D341Med (cell line): ENCODE measurements at regions not wholly inside any gene's neighbourhood (a gene's known extent, or its start where the extent isn't known, plus 50 kb on each side); places are given as distances from the start of the nearest gene placed in this dataset.
A peak's percentile ranks its signal among the peaks of the same experiment; 100 is the strongest.

ENCODE experiments used
- DNase-seq: peaks from one replicate; pipeline ENCODE4 v3.0.0; 2012; ENCODE audit warnings: low spot score

DNA sequence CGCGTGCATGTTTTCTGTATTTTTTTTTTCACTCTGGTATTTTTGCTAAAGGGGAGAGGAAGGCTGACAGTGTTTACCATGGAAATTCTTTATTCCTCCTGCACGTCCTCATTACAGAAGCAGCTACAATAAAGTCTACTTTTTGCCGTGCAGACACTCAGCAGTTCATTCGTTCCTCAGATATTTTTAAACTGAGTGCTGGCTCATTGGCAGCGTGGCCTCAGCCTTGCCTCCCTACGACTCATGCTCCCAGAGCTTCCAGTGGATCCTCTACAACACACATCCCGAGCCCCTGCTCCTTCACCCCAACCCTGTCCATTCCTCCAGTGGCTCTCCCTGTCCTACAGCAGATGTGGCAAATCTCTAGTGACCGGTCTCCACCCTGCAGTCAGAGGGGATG, 239.2 kb upstream of the ZMIZ1 start:
- DNase-seq, result no peak

DNA sequence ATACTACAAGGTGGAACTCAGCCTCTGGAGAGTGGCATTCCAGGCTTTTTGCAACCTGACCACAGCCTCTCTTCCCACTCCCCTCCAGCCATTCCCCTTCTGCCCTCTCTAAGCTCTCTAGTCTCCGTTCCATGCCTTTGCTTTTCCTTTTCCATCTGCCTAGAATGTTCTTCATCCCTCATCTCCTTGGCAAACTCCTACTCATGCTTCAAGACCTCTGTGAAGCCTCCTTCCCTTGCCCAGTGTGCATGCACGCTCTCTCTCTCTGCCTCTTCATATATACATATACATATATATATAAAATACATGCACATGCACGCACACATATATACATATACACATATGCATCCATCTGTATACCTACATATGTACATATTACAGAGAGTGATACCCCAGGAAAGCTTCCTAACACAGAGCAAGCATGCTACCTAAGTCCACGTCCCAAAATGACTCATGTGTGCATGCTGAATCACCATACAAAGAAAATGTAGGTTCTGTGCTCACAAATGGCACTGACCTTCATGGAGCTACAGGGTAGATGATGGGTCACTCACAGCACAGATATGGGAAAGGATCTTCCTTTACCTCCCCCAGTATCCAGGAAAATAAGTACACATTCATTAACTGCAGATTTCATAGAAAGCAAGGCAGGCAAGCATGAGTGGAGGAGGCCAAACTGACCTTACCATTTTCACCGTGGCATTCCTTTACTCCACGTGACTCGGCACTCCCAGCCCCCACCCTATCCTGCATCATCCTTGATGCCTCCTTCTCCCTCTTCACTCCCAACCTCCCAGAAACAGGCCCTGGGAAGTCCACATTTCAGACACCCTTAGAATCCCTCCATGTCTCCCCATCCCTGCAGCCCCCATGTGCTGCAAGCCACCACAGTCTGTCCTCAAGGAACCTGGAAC, 238.4 kb upstream of the ZMIZ1 start:
- no peak for DNase-seq

DNA sequence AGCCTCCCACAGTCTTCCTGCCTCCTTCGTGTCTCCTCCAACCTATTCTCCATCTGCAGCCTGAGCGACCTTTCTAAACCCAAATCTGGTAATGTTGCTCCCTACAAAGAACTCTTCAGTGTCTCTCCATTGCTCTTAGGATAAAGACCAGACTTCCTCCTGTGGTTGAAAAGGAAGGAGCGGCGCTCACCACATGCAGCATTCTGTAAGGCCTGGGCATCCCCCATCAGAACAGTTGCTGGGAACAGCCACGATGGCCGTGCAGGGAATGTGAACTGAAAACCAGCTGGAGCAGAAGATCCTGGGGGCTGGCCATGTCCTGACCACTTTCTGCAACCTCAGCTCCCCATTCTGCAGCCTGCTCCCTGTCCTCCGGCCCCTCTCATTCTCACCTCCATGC, 237.8 kb upstream of the ZMIZ1 start:
- no peak for DNase-seq

DNA sequence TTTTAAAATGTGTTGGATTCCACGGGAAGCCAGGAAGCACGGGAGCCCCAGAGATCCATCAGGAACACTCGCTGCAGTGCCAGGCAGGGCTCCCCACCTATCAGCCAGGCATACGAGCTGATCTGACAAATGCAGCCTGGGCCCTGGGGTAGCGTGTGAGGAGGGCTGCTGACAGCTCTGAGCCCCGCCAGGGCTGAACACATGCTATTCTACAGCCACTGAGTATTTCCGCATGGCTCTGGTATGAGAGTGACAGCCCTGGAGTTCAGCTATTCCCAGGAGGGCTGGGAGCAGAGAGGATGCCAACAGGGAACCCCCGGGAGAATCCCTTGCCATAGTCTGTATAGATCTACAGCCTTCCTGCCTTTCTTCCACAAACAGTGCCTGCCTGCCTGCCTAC, 237.3 kb upstream of the ZMIZ1 start:
- no peak for DNase-seq

DNA sequence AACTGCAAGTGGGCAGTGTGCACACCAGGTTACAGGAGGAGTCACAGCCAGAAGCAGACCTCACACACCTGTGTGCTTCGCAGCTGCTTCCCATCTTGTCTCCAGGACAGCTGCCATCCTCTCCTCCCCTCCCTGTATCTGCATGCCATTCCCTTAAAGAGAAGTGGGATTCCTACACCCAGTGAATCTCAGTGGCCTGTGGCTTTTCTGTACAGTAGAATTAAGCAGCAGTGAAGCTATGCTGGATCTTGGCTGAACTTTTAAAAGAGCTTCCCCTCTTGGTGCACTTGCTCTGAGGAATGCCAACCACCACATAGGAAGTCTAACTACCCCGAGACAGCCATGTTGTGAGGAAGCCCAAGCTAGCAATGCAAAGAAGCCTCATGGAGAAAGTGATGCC, 236.5 kb upstream of the ZMIZ1 start:
- no peak for DNase-seq

DNA sequence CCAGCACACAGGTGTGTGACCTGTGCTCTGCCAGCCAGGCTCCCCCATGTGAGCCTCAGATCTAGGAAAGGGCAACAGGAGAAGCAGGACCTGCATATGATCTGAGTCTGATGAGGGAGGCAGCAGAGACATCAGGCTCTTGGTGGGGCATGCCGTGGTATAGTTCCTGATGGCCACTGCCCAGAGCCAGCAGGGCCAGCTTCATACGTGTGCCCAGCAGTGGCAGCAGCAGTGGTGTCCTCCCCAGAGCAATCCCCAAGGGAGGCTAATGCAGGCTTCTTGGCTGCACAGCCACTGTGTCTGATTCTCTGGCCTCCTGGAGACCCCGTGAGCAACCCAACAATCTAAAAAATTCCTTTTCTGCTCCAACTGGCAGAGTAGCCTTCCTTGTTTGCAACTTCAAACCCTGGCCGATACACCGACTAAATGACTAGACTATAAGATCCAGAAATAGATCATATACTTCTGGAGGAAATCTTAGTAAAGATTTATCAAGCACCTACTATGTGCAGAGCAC, 230.6 kb upstream of the ZMIZ1 start:
- DNase-seq, result no peak

DNA sequence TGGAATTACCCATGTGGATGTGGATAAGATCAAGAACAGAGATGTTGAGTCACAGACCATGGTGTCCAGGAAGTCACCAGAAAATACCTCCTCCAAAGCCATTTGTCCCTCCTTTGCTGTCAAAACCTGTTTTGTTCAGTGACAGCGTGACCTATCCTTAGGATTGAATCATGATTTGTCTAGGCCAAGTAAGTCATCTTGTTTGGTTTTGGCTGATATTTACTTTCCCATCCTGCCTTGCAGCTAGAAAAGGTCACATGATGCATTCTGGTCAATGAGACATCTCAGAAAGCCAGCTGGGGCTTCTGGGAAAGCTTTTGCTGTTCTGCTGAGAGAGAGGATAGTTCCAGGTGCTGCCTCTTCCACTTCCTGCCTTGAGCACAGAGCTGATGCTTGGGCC, 225.3 kb upstream of the ZMIZ1 start:
- no peak for DNase-seq

DNA sequence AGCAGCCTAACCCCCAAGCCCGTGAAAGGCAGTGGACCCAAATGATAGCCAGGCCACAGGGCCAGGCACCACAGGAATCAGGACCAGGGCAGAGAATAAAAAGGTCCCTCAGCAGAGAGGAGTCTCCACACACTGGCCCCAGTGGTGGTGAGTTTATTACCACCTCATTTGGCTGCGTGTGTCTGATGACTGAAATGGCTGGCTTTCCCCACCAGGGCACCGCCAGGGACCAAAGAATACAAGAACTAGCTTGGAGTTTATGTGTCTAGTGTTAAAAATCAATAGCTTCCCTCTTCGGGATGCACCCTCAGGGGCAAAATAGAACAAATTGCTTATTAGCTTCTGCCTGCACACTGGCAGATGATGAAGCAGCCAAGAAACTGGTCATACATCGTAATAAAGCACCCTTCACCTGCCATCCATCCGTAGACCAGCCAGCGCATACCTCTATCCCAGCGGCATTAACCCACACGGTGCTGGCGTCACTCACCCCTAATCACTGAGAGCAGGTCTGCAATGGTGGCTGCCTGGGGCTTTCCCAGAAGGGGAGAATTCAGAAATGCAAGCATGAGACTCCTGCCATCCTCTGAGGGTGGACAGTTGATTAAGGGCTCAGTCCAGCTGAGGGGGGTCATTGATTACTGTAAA, 223.7 kb upstream of the ZMIZ1 start:
- DNase-seq, result no peak

DNA sequence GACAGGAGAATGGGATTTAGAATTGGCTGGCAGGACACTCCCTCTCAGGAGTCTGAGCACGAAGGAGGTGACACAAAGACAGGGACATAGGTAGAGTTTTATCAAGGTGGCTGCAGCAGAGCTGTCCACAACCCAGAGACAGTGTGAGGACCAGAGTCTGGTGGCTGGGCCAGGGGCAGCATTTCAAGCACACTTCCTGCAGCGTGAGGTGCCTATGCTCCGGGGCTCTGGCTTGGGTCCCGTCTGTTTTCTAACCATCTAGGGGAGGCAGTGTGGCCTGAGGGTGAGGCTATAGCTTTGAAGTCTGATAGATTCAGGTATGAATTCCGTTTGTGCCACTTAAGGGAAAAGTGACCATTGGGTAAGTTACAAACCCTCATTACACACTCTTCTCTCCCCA, 222.7 kb upstream of the ZMIZ1 start:
- no peak for DNase-seq

DNA sequence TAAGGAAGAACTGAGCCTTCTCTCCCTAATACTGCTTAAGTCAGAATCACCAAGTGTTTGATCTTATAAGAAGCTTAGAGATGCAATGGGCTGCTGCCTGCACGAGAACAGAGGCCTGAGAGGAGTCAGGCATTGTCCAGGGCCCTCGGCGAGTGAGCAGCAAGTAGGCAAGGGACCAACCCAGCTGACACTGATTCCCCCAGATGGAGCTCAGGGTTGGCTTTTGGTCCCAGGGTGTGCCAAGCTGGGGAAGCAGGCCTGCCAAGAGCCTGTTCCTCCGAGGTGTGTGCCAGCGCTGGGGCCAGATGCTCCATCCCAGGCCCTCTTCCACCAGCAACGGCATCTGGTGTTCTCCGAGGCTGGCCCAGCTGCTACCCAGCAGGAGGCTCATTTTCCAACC, 222.0 kb upstream of the ZMIZ1 start:
- peak; percentile 54 for DNase-seq

DNA sequence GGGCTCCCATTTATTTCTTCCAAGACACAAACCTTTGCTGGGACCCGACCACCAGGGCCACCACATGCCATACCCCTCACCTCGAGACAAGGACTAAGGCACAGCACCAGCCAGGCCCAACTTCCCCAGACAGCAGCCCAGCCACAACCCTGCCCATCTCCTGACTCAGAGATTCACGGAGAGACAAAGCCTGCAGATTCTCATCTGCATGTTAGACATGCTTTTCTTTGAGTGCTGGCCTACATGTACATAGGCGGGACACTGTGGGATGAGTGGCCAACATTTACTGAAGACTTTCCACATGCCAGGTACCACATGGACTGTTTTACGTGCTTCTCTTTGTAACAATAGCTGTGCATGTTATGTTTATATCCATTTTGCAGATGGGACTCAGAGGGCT, 221.3 kb upstream of the ZMIZ1 start:
- DNase-seq, result no peak

DNA sequence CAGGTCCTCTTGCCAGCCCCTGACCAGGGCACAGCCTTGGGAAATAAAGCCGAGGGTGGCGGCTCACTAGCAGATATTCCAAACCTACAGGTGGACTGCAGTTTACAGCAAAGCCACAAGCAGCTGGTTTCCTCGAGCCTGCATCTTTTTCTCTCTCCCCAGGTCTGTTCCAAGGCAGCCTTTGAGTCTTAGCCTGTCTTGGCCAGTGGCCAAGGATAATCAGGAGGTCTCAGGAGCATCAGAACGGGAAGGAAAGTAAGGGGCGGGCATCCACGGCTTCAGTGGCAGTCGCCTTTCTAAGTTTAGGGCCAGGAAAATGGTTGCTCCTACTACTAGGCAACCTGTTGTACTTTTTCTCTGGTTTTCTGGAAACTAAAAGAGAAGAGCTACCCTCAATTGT, 219.7 kb upstream of the ZMIZ1 start:
- DNase-seq, result no peak

DNA sequence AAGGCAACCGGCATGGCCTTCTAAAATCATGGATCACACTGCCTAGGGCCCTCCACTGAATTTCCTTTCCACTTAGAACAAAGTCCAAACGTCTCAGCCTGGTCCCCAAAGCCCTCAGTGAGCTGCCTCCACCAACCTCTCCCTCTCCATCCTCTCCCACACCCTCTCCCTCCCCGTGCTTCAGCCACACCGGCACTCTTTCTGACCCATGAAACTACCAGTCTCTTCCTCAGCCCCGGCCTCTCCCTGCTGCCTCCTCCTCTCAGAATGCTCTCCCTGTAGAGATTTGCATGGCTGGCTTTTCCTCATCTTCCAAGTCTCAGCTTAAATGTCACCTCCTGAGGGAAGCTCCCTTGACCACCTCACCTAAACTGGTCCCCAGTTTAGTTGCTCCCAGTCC, 219.0 kb upstream of the ZMIZ1 start:
- DNase-seq, result no peak

DNA sequence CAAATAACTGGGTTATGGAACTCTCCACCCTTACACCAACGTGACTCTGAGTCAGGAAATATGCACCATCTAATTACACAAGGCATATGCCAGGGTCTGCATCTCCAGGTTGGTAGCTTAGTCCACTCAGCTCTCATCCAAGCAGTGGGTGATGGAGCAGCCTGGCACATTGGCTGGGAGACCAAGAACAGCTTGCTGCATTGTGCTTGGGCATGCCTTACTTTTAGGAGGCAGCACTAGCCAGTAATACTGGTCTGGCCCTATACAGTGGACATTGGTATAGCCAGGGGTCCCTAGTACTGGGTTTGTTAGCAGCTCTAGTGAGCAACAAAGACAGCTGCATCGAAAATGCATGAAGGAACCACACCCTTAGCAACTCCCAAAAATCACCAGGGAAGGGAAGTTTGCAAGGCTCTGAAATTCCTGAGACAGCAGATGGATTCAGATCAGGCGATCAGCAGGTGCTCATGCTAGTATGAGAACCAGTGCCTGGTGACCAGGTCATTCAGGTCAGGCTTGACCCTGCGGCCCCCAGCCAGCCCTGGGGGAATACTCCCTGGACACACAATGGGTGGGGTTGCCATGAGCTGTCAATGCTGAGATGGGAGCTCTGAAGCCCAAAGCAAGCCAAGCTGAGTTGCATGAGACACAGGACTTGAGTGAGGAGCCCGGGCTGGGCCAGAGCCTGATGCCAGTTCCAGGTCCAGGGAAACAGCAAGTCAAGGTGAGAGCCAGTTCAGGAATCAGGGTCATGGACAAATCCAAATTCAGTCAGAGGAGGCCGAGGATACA, 217.9 kb upstream of the ZMIZ1 start:
- DNase-seq, result no peak

DNA sequence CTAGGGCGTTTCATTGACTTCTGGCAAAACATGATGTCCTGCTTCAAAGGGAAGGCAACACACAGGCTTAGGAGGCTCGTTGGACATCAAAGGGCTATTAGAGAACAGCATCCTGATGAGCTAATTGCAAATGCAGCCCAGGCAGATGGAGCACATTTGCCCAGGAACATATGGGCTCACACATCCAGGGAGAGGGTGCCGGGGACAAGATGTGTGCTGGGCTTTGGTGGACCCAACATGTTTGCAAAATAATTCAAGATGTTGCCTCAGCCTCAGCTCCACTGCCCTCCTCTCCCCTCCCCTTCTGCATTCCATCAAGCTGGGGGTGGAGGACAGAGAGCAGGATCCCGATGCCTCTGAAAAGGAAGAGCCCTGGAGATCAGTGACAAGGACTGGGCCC, 217.1 kb upstream of the ZMIZ1 start:
- DNase-seq, result no peak

DNA sequence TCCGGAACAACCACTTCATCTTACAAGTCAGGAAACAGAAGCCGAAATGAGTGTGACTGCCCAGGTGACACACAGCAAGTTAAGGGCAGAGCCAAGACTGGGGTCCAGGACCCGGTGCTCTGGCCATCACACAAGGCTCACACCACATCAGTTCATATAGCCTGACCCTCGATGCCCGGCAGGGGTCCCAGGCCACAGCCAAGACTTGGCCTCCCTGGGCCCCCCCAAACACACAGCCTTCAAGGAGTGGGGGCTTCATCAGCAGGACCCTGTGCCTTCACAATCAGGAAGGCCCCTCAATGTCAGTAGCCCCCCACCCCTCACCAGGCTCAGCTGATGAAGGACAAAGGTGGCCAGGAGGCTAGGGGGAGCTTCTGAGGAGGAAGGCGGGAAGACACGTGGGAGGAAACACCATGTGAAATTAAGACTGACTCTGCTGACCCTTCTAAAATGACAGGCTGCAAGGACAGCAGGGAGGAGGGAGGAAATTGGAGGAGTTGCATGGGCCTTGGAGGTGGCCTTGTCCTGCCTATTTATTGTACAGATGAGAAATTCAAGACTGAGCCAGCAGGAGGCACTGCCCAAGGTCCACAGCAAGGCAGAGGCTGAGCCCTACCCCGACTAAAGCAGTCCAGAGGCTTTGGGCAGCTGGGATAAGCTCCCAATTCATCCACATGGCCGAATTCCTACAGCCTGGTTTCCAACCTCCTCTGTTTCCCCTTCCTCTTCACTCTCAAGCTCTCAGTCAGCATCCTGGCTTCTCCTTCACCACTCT, 216.1 kb upstream of the ZMIZ1 start:
- DNase-seq, result no peak

DNA sequence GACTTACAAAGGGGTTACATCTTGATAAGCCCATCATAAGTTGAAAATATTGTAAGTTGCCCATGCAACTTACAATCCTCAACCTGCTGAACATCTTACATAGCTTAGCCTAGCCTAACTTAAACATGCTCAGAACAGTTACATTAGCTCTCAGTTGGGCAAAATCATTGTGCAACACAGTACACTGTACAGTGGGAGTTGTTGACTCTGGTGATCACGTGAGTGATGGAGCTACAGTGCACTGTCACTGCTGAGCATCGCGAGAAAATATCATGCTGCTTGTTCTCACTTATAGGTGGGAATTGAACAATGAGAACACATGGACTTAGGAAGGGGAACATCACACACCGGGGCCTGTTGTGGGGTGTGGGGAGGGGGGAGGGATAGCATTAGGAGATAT, 214.9 kb upstream of the ZMIZ1 start:
- DNase-seq, result no peak

DNA sequence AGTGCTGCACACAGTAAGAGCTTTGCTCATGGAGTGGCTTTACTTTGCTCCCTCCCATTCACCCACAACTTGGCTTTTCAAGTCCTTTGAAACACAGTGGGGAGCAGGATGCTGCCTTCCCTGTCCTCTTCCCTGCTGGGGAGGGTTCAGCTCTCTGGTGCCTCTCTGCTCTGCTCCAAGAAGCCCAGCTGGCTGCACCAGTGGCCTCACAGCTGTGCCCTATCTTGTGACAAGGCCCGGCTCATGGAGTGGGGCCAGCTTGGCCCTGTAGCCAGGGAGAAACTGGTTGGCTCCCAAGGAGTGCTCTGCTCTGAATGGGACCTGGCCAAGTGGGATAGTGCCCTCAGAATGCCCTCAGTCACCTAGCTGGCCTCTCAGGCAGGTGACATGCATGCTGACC, 212.3 kb upstream of the ZMIZ1 start:
- DNase-seq, result no peak

DNA sequence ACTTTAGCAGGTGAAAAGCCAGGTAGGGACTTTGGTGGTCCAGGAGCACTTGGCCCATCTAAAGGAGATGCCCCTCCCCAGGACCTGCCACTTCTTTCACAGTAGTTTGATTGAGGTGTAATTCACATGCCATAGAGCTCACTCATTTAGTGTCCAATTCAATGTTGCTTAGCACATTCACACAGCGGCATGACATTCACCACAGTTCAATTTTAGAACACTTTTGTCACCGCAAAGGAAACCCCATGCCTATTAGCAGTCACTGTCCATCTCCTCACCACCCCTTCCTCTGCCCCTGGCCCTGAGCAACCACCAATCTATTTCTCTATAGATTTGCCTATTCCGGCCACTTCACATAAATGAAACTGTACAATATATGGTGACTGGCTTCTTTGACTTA, 211.6 kb upstream of the ZMIZ1 start:
- no peak for DNase-seq

DNA sequence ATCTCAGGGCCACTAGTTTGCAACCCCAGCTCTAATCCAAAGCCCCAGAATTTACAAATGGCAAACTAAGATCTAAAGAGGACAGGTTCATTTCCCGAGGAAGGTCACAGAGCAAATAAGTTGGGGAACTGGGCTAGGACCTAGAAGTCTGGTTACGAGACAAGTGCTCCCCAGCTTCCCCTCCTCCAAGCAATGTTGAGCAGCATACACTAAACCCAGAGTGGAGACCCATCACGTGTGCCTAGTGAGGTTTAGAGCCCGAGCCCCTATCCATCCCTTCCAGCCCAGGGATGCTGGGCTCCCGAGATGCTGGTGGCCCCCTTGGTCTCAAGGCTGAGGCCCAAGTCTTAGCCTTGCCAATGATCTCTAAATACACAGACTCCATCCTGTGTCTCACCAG, 209.5 kb upstream of the ZMIZ1 start:
- DNase-seq, result no peak

DNA sequence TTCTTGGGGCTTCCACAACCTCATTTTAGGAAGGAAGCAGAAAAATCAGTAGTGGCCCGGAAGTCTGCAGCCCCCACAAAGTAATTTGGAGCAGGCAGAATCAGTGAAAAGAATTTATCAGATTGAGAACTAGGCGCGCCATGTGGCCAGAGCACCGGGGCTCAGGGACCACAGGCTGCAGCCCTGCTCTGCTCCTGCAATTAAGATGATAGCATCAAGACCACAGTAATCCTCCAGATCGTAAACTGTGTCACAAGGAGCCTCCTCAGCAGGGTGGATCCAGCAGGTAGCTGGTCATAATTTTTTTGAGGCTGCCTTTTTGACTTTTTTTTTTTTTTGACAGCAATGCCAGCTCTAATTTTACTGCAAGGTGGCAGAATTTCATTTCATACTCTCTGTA, 209.0 kb upstream of the ZMIZ1 start:
- DNase-seq, result no peak
